HCT116 (cell line): ENCODE measurements at regions not wholly inside any gene's neighbourhood (a gene's known extent, or its start where the extent isn't known, plus 50 kb on each side); places are given as distances from the start of the nearest gene placed in this dataset.

Experiments used
- ATAC-seq: fragments of 200-7000 bp; cut with Tn5 transposase; 2 replicates; pipeline ENCODE4 v1.9.1; 2020; ENCODE audit warnings: mild to moderate bottlenecking, moderate library complexity
- BruUV-seq: library from RNA; stranded (reverse); fragments of 400-500 nt; replicated peaks from 2 replicates; lab custom pipeline; 2021; lab: Mats Ljungman, UMichigan
- CTCF ChIA-PET: fragments of 300-600 bp; sonication (Branson Sonifier 250); formaldehyde crosslinking; loops from one replicate; lab custom pipeline; 2021; ENCODE audit warnings: antibody characterized with exemption; lab: Charles Lee
- POLR2A ChIA-PET: fragments of 300-600, 350-600 bp; sonication (Branson Sonifier 250); formaldehyde crosslinking; loops from one replicate; lab custom pipeline; 2021; ENCODE audit warnings: antibody characterized with exemption; lab: Charles Lee
- RAD21 ChIA-PET, 2 experiments: fragments of 300-600 bp; sonication (Branson Sonifier 250); formaldehyde crosslinking; loops; one replicate each; lab custom pipeline; 2023; ENCODE audit warnings: low total read pairs in 2 of 2; ENCODE audit not compliant: uncharacterized antibody in 2 of 2, unreplicated experiment in 2 of 2, low non-redundant PET in 1 of 2; lab: Charles Lee
- DNase-seq: peaks from one replicate; pipeline ENCODE4 v3.0.0-alpha.2; 2010; ENCODE audit warnings: low read depth, low spot score
- H2AFZ ChIP-seq: fragments of 200-600 bp; shearing (Covaris generic), sonication (generic); 2 replicates; pipeline ENCODE4 v1.6.1; 2017; ENCODE audit warnings: low read depth, mixed run types, mixed read lengths, antibody characterized with exemption, low read length; ENCODE audit not compliant: poor library complexity, severe bottlenecking
- H3K27ac ChIP-seq: 2 replicates; pipeline ENCODE4 v1.5.1; 2012; ENCODE audit warnings: low read depth, low read length
- H3K27me3 ChIP-seq: fragments of 200-600 bp; sonication (generic); 2 replicates; pipeline ENCODE4 v1.6.1; 2016; ENCODE audit warnings: mixed run types, low read length, mixed read lengths; ENCODE audit not compliant: insufficient read depth
- H3K36me3 ChIP-seq, 2 experiments: fragments of 200-500 bp in 1 of 2; fragments of 200-600 bp in 1 of 2; sonication (Bioruptor generic) in 1 of 2; sonication (generic) in 1 of 2; 2 replicates each; pipeline versions ENCODE4 v1.5.1 to v1.6.1; 2014 to 2016; ENCODE audit warnings: low read length in 2 of 2, inconsistent platforms in 1 of 2, mixed read lengths in 1 of 2, mixed run types in 1 of 2; ENCODE audit not compliant: insufficient read depth in 2 of 2, control insufficient read depth in 1 of 2
- H3K4me1 ChIP-seq, 2 experiments: fragments of 200-600 bp in 1 of 2; sonication (generic) in 1 of 2; 2 replicates each; pipeline versions ENCODE4 v1.5.1 to v1.6.1; 2012 to 2017; ENCODE audit warnings: low read length in 2 of 2, inconsistent platforms in 1 of 2, mild to moderate bottlenecking in 1 of 2, mixed read lengths in 1 of 2, mixed run types in 1 of 2, moderate library complexity in 1 of 2; ENCODE audit not compliant: insufficient read depth in 2 of 2, control insufficient read depth in 1 of 2
- H3K4me2 ChIP-seq: fragments of 200-600 bp; sonication (generic); 2 replicates; pipeline ENCODE4 v1.6.1; 2017; ENCODE audit warnings: mixed run types, low read length, mixed read lengths
- H3K4me3 ChIP-seq, 2 experiments: fragments of 200-600 bp in 1 of 2; sonication (generic) in 1 of 2; replicated peaks in 1 of 2; 2 replicates each; pipeline ENCODE4 v1.5.1; 2011 to 2016; ENCODE audit warnings: low read length in 2 of 2, control low read depth in 1 of 2, low read depth in 1 of 2, mild to moderate bottlenecking in 1 of 2, mixed read lengths in 1 of 2, mixed run types in 1 of 2
- H3K79me2 ChIP-seq: fragments of 200-600 bp; sonication (generic); 2 replicates; pipeline ENCODE4 v1.6.1; 2017; ENCODE audit warnings: mild to moderate bottlenecking, mixed run types, low read length, moderate library complexity, mixed read lengths; ENCODE audit not compliant: insufficient read depth
- H3K9ac ChIP-seq: fragments of 200-600 bp; sonication (generic); 2 replicates; pipeline ENCODE4 v1.6.1; 2016; ENCODE audit warnings: low read length, mixed read lengths
- H3K9me2 ChIP-seq: fragments of 200-600 bp; sonication (generic), shearing (Covaris generic); 2 replicates; pipeline ENCODE4 v1.6.1; 2017; ENCODE audit warnings: mixed run types, mild to moderate bottlenecking, moderate library complexity; ENCODE audit not compliant: insufficient read depth
- H3K9me3 ChIP-seq, 2 experiments: fragments of 200-500 bp in 1 of 2; fragments of 200-600 bp in 1 of 2; sonication (Bioruptor generic) in 1 of 2; sonication (generic) in 1 of 2; 2 replicates each; pipeline ENCODE4 v1.6.1; 2014 to 2017; ENCODE audit warnings: low read length in 2 of 2, mixed read lengths in 2 of 2, inconsistent platforms in 1 of 2, low read depth in 1 of 2, mild to moderate bottlenecking in 1 of 2, mixed run types in 1 of 2, moderate library complexity in 1 of 2; ENCODE audit not compliant: control insufficient read depth in 1 of 2, insufficient read depth in 1 of 2
- H4K20me1 ChIP-seq: fragments of 200-600 bp; sonication (generic), shearing (Covaris generic); 2 replicates; pipeline ENCODE4 v1.6.1; 2017; ENCODE audit warnings: mixed run types, mild to moderate bottlenecking, moderate library complexity; ENCODE audit not compliant: insufficient read depth
- ATF3 ChIP-seq: IDR thresholded peaks from 2 replicates; pipeline ENCODE4 v1.6.1; 2012
- CTCF ChIP-seq, 3 experiments: fragments of 200-600 bp in 1 of 3; sonication (generic) in 1 of 3; IDR thresholded peaks in 2 of 3; conservative IDR thresholded peaks in 1 of 3; 2 replicates each; pipeline ENCODE4 v1.5.1; 2012 to 2017; ENCODE audit warnings: low read depth in 2 of 3, low read length in 2 of 3, antibody characterized with exemption in 1 of 3, borderline replicate concordance in 1 of 3, control low read depth in 1 of 3, mild to moderate bottlenecking in 1 of 3, mixed read lengths in 1 of 3, mixed run types in 1 of 3, moderate library complexity in 1 of 3; ENCODE audit not compliant: insufficient read depth in 1 of 3
- ELF1 ChIP-seq: IDR thresholded peaks from 2 replicates; pipeline ENCODE4 v1.6.1; 2012; ENCODE audit warnings: low read depth, borderline replicate concordance
- EZH2phosphoT487 ChIP-seq: fragments of 200-600 bp; IDR thresholded peaks from 2 replicates; pipeline ENCODE4 v1.6.1; 2018; ENCODE audit warnings: antibody characterized with exemption, borderline replicate concordance
- FOSL1 ChIP-seq: IDR thresholded peaks from 2 replicates; pipeline ENCODE4 v1.6.1; 2012; ENCODE audit warnings: low read depth
- POLR2A ChIP-seq: IDR thresholded peaks from 2 replicates; pipeline ENCODE4 v1.7.0; 2011; ENCODE audit warnings: borderline replicate concordance; ENCODE audit not compliant: insufficient read depth, insufficient read length; ENCODE audit errors: extremely low read depth
- RAD21 ChIP-seq: IDR thresholded peaks from 2 replicates; pipeline ENCODE4 v1.6.1; 2012; ENCODE audit warnings: low read depth, mild to moderate bottlenecking
- REST ChIP-seq: IDR thresholded peaks from 2 replicates; pipeline ENCODE4 v1.6.1; 2012; ENCODE audit warnings: low read depth
- SIN3A ChIP-seq: IDR thresholded peaks from 2 replicates; pipeline ENCODE4 v1.6.1; 2012; ENCODE audit warnings: low read depth
- TCF7L2 ChIP-seq: IDR thresholded peaks from 2 replicates; pipeline ENCODE4 v1.7.0; 2011; ENCODE audit warnings: borderline replicate concordance, inconsistent platforms; ENCODE audit not compliant: insufficient read depth, insufficient read length; ENCODE audit errors: extremely low read depth
- YY1 ChIP-seq: IDR thresholded peaks from 2 replicates; pipeline ENCODE4 v1.6.1; 2011; ENCODE audit warnings: low read length, low read depth, moderate library complexity, mild to moderate bottlenecking; ENCODE audit not compliant: insufficient replicate concordance; ENCODE audit errors: extremely low read depth
- ZFX ChIP-seq: fragments of 450-650 bp; IDR thresholded peaks from 2 replicates; pipeline ENCODE4 v1.6.1; 2017
- intact Hi-C: fragments of 100-400 bp; cut with micrococcal nuclease; formaldehyde crosslinking; loops from 2 replicates; pipeline ENCODE4 v1.10.0; 2022

- Histone ChIP-seq H3K27ac (no peak overlapping the region), H4K20me1 (no peaks in the 10 kb centered on the region), H3K4me1 (no peaks in the 10 kb centered on the region), H3K27me3 (no peaks in the 10 kb centered on the region), H3K4me3 (no peak overlapping the region), H2AFZ (no peak overlapping the region), H3K36me3 (no peaks in the 10 kb centered on the region), H3K9me2 (no peaks in the 10 kb centered on the region), H3K9ac (no peak overlapping the region), H3K4me2 (no peak overlapping the region), H3K79me2 (no peaks in the 10 kb centered on the region), H3K9me3 (no peaks in the 10 kb centered on the region)
- no peak for TF ChIP-seq POLR2A
- TF ChIP-seq ATF3: no peak
- no peak for TF ChIP-seq FOSL1
- no TSS peak for BruUV-seq
- POLR2A ChIA-PET: no interaction called here
- intact Hi-C loops: no loop called here
- ATAC-seq: no peak
- RAD21 ChIA-PET: interaction anchor here in 1 of 2 experiments (1.0 kb wide), 1 partner anchor 26 kb away, joined by 3 read pairs; no protein-coding TSS in a partner anchor
- DNase-seq: no peak
- CTCF ChIA-PET: no interaction called here
These were observed 117.8 kb upstream of the TWIST2 start for GRCh38 chr2:238730001-238730669.

GRCh38 chr2:238730881-238731280 is 117.0 kb upstream of the TWIST2 start:
- no peaks in the 10 kb centered on the region for H3K79me2 ChIP-seq
- no peak overlapping the region for H3K4me3 ChIP-seq
- DNase-seq: no peak
- no peak overlapping the region for H3K27ac ChIP-seq
- H3K27me3 ChIP-seq: no peaks in the 10 kb centered on the region
- TF ChIP-seq RAD21 (no peak), ZFX (no peak), SIN3A (no peak), TCF7L2 (no peak), REST (no peak), ELF1 (no peak), CTCF (IDR thresholded peaks at IDR 0.05 in 2 of 3, conservative IDR thresholded peaks at IDR 0.05 in 1 of 3; ENCODE audit: borderline replicate concordance in 1 of 3, insufficient read depth in 1 of 3, low read depth in 2 of 3, low read length in 2 of 3) (no peak), YY1 (no peak), EZH2phosphoT487 (no peak), ATF3 (no peak)
- ChIA-PET RAD21 (no interaction called here), CTCF (no interaction called here), POLR2A (no interaction called here)
- no peaks in the 10 kb centered on the region for H3K9me2 ChIP-seq
- no peaks in the 10 kb centered on the region for H4K20me1 ChIP-seq
- H3K9ac ChIP-seq: no peak overlapping the region
- intact Hi-C loops: no loop called here
- H3K9me3 ChIP-seq: no peaks in the 10 kb centered on the region
- H3K4me2 ChIP-seq: no peak overlapping the region
- no peak for ATAC-seq
- no peaks in the 10 kb centered on the region for H3K4me1 ChIP-seq
- H3K36me3 ChIP-seq: no peaks in the 10 kb centered on the region
- BruUV-seq: no TSS peak
- no peak overlapping the region for H2AFZ ChIP-seq
